ENCODE measurements at regions not wholly inside any gene's neighbourhood (a gene's known extent, or its start where the extent isn't known, plus 50 kb on each side); places are given as distances from the start of the nearest gene placed in this dataset.

GRCh38 chr12:91964501-91964900 is 181.1 kb downstream of the BTG1 start:
- DNase-seq, result no peak

- no peak for DNase-seq
Measured at GRCh38 chr12:91959220-91959619, 186.4 kb downstream of the BTG1 start.

GRCh38 chr12:91958816-91959215 is 186.8 kb downstream of the BTG1 start:
- DNase-seq, result no peak

- DNase-seq, result no peak
Measured at GRCh38 chr12:91954747-91955146, 190.9 kb downstream of the BTG1 start.

- DNase-seq, result no peak
Measured at GRCh38 chr12:91954326-91954725, 191.3 kb downstream of the BTG1 start.

GRCh38 chr12:91952916-91953315 is 192.7 kb downstream of the BTG1 start:
- no peak for DNase-seq

- DNase-seq, result no peak
Measured at GRCh38 chr12:91951571-91951970, 194.1 kb downstream of the BTG1 start.

GRCh38 chr12:91948504-91948903 is 197.1 kb downstream of the BTG1 start:
- DNase-seq, result no peak

- no peak for DNase-seq
Measured at GRCh38 chr12:91947459-91947858, 198.2 kb downstream of the BTG1 start.

GRCh38 chr12:91944637-91945036 is 201.0 kb downstream of the BTG1 start:
- DNase-seq, result no peak

- DNase-seq, result no peak
Measured at GRCh38 chr12:91940826-91941570, 204.6 kb downstream of the BTG1 start.

GRCh38 chr12:91940322-91940721 is 205.3 kb downstream of the BTG1 start:
- no peak for DNase-seq

- DNase-seq, result no peak
Measured at GRCh38 chr12:91937706-91938105, 207.9 kb downstream of the BTG1 start.

GRCh38 chr12:91937009-91937408 is 208.6 kb downstream of the BTG1 start:
- no peak for DNase-seq

- no peak for DNase-seq
Measured at GRCh38 chr12:91935296-91935695, 210.3 kb downstream of the BTG1 start.

GRCh38 chr12:91931111-91931510 is 214.5 kb downstream of the BTG1 start:
- no peak for DNase-seq

- DNase-seq, result no peak
Measured at GRCh38 chr12:91928501-91928900, 217.1 kb downstream of the BTG1 start.

GRCh38 chr12:91926848-91927247 is 218.8 kb downstream of the BTG1 start:
- DNase-seq, result peak; percentile 83

- DNase-seq, result no peak
Measured at GRCh38 chr12:91924827-91925226, 220.8 kb downstream of the BTG1 start.

GRCh38 chr12:91923864-91924263 is 221.8 kb downstream of the BTG1 start:
- DNase-seq, result no peak

- no peak for DNase-seq
Measured at GRCh38 chr12:91922674-91923073, 223.0 kb downstream of the BTG1 start.

- DNase-seq, result no peak
Measured at GRCh38 chr12:91922139-91922538, 223.5 kb downstream of the BTG1 start.

GRCh38 chr12:91921555-91921954 is 224.1 kb downstream of the BTG1 start:
- DNase-seq, result no peak

- no peak for DNase-seq
Measured at GRCh38 chr12:91920741-91921140, 224.9 kb downstream of the BTG1 start.

- no peak for DNase-seq
Measured at GRCh38 chr12:91920276-91920675, 225.4 kb downstream of the BTG1 start.

Data from NCI-H1417 treated with DMSO at 0.1 percent for 48 hours (cell line).